GM23338 (cell line): ENCODE measurements at regions not wholly inside any gene's neighbourhood (a gene's known extent, or its start where the extent isn't known, plus 50 kb on each side); places are given as distances from the start of the nearest gene placed in this dataset.

Experiments used
- CREB1 ChIP-seq: fragments of 250-450 bp; sonication (Bioruptor Pico); IDR thresholded peaks from 2 replicates; pipeline ENCODE4 v1.5.0; 2020; ENCODE audit warnings: low read depth, mild to moderate bottlenecking, moderate library complexity
- EZH2 ChIP-seq: fragments of 200-600 bp; sonication (generic); IDR thresholded peaks from one replicate; pipeline ENCODE4 v1.8.0; 2017; ENCODE audit warnings: antibody characterized with exemption, mild to moderate bottlenecking, low read depth; ENCODE audit not compliant: unreplicated experiment
- NANOG ChIP-seq: IDR thresholded peaks from 2 replicates; pipeline ENCODE4 v1.6.1; 2016; ENCODE audit warnings: antibody characterized with exemption, borderline replicate concordance
- POLR2AphosphoS5 ChIP-seq: IDR thresholded peaks from 2 replicates; pipeline ENCODE4 v1.6.1; 2016; ENCODE audit warnings: antibody characterized with exemption, low read depth
- ZNF114 ChIP-seq: fragments of 250-450 bp; sonication (Bioruptor Pico); IDR thresholded peaks from 2 replicates; pipeline ENCODE4 v1.5.0; 2020; ENCODE audit warnings: mild to moderate bottlenecking, moderate library complexity
- TF ChIP-seq, protein P1 (sequence below): fragments of 250-450 bp; sonication (Bioruptor Pico); IDR thresholded peaks from 2 replicates; pipeline ENCODE4 v1.5.0; 2020; ENCODE audit warnings: mild to moderate bottlenecking, moderate library complexity
- TF ChIP-seq, protein P2 (sequence below), 2 experiments: fragments of 200-600 bp in 1 of 2; sonication (generic) in 1 of 2; conservative IDR thresholded peaks; 2 replicates each; pipeline versions ENCODE4 v1.5.1 to v1.6.1; 2016 to 2017; ENCODE audit warnings: antibody characterized with exemption in 2 of 2, low read depth in 2 of 2, mild to moderate bottlenecking in 2 of 2, moderate library complexity in 1 of 2
- TF ChIP-seq, protein P3 (sequence below): IDR thresholded peaks from 2 replicates; pipeline ENCODE4 v1.6.1; 2016; ENCODE audit warnings: antibody characterized with exemption

DNA sequence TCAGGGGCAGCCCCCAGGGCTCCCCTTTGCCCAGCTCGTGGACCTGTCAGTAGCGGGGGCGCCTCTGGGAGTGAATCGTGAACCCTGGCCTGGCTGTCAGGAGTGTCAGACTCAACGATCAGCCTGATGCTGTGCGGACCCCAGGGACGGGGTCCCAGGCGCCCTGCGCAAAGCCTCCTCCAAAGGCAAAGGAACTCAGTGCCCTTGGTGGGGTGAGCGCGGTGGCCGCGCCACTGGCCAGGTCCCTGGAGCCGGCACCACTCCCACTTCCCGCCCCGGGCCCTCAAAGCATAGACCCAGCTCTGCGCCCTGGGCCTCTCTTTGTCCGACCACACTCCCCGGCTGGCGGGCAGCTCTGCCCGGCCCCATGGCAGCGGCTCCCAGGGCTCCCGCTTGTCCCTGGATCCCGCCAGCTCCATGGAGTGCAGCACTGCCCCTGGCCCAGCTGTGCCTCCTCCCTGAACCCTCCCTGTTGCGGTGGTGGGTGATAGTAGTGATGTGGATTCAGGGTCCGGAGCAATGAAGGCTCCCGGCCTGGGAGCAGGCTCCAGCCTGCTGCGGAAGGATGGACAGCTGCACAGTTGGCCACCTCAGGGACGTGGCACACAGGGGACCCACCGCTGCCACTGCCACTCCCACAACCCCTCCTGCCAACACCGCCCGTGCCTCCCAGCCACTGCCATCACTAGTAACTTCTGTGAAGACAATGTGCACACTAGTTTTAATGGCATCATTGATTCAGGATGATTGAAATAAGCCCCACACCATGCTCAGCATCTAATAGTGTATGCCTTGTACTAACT, 263.8 kb downstream of the ZBBX start (continued):
- TF ChIP-seq, protein P1, sequence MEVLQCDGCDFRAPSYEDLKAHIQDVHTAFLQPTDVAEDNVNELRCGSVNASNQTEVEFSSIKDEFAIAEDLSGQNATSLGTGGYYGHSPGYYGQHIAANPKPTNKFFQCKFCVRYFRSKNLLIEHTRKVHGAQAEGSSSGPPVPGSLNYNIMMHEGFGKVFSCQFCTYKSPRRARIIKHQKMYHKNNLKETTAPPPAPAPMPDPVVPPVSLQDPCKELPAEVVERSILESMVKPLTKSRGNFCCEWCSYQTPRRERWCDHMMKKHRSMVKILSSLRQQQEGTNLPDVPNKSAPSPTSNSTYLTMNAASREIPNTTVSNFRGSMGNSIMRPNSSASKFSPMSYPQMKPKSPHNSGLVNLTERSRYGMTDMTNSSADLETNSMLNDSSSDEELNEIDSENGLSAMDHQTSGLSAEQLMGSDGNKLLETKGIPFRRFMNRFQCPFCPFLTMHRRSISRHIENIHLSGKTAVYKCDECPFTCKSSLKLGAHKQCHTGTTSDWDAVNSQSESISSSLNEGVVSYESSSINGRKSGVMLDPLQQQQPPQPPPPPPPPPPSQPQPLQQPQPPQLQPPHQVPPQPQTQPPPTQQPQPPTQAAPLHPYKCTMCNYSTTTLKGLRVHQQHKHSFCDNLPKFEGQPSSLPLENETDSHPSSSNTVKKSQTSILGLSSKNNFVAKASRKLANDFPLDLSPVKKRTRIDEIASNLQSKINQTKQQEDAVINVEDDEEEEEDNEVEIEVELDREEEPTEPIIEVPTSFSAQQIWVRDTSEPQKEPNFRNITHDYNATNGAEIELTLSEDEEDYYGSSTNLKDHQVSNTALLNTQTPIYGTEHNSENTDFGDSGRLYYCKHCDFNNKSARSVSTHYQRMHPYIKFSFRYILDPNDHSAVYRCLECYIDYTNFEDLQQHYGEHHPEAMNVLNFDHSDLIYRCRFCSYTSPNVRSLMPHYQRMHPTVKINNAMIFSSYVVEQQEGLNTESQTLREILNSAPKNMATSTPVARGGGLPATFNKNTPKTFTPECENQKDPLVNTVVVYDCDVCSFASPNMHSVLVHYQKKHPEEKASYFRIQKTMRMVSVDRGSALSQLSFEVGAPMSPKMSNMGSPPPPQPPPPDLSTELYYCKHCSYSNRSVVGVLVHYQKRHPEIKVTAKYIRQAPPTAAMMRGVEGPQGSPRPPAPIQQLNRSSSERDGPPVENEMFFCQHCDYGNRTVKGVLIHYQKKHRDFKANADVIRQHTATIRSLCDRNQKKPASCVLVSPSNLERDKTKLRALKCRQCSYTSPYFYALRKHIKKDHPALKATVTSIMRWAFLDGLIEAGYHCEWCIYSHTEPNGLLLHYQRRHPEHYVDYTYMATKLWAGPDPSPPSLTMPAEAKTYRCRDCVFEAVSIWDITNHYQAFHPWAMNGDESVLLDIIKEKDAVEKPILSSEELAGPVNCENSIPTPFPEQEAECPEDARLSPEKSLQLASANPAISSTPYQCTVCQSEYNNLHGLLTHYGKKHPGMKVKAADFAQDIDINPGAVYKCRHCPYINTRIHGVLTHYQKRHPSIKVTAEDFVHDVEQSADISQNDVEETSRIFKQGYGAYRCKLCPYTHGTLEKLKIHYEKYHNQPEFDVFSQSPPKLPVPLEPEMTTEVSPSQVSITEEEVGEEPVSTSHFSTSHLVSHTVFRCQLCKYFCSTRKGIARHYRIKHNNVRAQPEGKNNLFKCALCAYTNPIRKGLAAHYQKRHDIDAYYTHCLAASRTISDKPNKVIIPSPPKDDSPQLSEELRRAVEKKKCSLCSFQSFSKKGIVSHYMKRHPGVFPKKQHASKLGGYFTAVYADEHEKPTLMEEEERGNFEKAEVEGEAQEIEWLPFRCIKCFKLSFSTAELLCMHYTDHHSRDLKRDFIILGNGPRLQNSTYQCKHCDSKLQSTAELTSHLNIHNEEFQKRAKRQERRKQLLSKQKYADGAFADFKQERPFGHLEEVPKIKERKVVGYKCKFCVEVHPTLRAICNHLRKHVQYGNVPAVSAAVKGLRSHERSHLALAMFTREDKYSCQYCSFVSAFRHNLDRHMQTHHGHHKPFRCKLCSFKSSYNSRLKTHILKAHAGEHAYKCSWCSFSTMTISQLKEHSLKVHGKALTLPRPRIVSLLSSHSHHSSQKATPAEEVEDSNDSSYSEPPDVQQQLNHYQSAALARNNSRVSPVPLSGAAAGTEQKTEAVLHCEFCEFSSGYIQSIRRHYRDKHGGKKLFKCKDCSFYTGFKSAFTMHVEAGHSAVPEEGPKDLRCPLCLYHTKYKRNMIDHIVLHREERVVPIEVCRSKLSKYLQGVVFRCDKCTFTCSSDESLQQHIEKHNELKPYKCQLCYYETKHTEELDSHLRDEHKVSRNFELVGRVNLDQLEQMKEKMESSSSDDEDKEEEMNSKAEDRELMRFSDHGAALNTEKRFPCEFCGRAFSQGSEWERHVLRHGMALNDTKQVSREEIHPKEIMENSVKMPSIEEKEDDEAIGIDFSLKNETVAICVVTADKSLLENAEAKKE: no peak
- no peak for TF ChIP-seq NANOG
- TF ChIP-seq, protein P2, sequence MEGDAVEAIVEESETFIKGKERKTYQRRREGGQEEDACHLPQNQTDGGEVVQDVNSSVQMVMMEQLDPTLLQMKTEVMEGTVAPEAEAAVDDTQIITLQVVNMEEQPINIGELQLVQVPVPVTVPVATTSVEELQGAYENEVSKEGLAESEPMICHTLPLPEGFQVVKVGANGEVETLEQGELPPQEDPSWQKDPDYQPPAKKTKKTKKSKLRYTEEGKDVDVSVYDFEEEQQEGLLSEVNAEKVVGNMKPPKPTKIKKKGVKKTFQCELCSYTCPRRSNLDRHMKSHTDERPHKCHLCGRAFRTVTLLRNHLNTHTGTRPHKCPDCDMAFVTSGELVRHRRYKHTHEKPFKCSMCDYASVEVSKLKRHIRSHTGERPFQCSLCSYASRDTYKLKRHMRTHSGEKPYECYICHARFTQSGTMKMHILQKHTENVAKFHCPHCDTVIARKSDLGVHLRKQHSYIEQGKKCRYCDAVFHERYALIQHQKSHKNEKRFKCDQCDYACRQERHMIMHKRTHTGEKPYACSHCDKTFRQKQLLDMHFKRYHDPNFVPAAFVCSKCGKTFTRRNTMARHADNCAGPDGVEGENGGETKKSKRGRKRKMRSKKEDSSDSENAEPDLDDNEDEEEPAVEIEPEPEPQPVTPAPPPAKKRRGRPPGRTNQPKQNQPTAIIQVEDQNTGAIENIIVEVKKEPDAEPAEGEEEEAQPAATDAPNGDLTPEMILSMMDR (conservative IDR thresholded peaks at IDR 0.05; ENCODE audit: low read depth in 2 of 2): no peak
- no peak for TF ChIP-seq CREB1 (CRISPR knock-in tag)
- no peak for TF ChIP-seq ZNF114
- TF ChIP-seq, protein P3, sequence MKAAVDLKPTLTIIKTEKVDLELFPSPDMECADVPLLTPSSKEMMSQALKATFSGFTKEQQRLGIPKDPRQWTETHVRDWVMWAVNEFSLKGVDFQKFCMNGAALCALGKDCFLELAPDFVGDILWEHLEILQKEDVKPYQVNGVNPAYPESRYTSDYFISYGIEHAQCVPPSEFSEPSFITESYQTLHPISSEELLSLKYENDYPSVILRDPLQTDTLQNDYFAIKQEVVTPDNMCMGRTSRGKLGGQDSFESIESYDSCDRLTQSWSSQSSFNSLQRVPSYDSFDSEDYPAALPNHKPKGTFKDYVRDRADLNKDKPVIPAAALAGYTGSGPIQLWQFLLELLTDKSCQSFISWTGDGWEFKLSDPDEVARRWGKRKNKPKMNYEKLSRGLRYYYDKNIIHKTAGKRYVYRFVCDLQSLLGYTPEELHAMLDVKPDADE: no peak
- no peak for TF ChIP-seq POLR2AphosphoS5
- no peak for TF ChIP-seq EZH2
